Panc1 (cell line): ENCODE measurements at regions not wholly inside any gene's neighbourhood (a gene's known extent, or its start where the extent isn't known, plus 50 kb on each side); places are given as distances from the start of the nearest gene placed in this dataset.

Source experiments
- ATAC-seq: fragments of 200-7000 bp; cut with Tn5 transposase; 2 replicates; pipeline ENCODE4 v1.9.1; 2020; ENCODE audit warnings: mild to moderate bottlenecking, moderate library complexity
- BruUV-seq: library from RNA; stranded (reverse); fragments of 400-500 nt; replicated peaks from 2 replicates; lab custom pipeline; 2021; lab: Mats Ljungman, UMichigan
- CTCF ChIA-PET: fragments of 300-600 bp; sonication (Branson Sonifier 250); formaldehyde crosslinking; loops from one replicate; lab custom pipeline; 2022; ENCODE audit warnings: antibody characterized with exemption; lab: Charles Lee
- POLR2A ChIA-PET: fragments of 300-600 bp; sonication (Branson Sonifier 250); formaldehyde crosslinking; loops from one replicate; lab custom pipeline; 2022; ENCODE audit warnings: antibody characterized with exemption; lab: Charles Lee
- DNase-seq: peaks from one replicate; pipeline ENCODE4 v3.0.0-alpha.2; 2010; ENCODE audit warnings: low read depth, low spot score
- H3K27ac ChIP-seq: 2 replicates; pipeline ENCODE4 v1.5.1; 2011; ENCODE audit warnings: mild to moderate bottlenecking, low read length, inconsistent platforms
- H3K27me3 ChIP-seq: fragments of 200-500 bp; sonication (Bioruptor generic); 2 replicates; pipeline ENCODE4 v1.6.0; 2014; ENCODE audit warnings: low read length, inconsistent platforms; ENCODE audit not compliant: control insufficient read depth, insufficient read depth
- H3K36me3 ChIP-seq: fragments of 200-500 bp; sonication (Bioruptor generic); 2 replicates; pipeline ENCODE4 v1.5.1; 2014; ENCODE audit warnings: inconsistent platforms, mild to moderate bottlenecking, low read length, moderate library complexity; ENCODE audit not compliant: control insufficient read depth, insufficient read depth
- H3K4me1 ChIP-seq: 2 replicates; pipeline ENCODE4 v1.5.1; 2011; ENCODE audit warnings: inconsistent platforms, mild to moderate bottlenecking, low read length, moderate library complexity; ENCODE audit not compliant: control insufficient read depth, insufficient read depth
- H3K4me3 ChIP-seq, 2 experiments: 2 replicates each; pipeline ENCODE4 v1.5.1; 2011 to 2012; ENCODE audit warnings: low read depth in 2 of 2, low read length in 2 of 2, mild to moderate bottlenecking in 2 of 2, inconsistent platforms in 1 of 2, moderate library complexity in 1 of 2
- H3K9me3 ChIP-seq: fragments of 200-500 bp; sonication (Bioruptor generic); 2 replicates; pipeline ENCODE4 v1.5.1; 2014; ENCODE audit warnings: low read depth, mild to moderate bottlenecking, inconsistent platforms, low read length, moderate library complexity; ENCODE audit not compliant: control insufficient read depth, insufficient read depth
- POLR2AphosphoS5 ChIP-seq: IDR thresholded peaks from 2 replicates; pipeline ENCODE4 v1.6.1; 2012; ENCODE audit warnings: mild to moderate bottlenecking, low read depth, low read length, moderate library complexity
- SIN3A ChIP-seq: IDR thresholded peaks from 2 replicates; pipeline ENCODE4 v1.6.1; 2012; ENCODE audit warnings: low read depth, mild to moderate bottlenecking, low read length, moderate library complexity, borderline replicate concordance; ENCODE audit not compliant: insufficient read depth
- TCF7L2 ChIP-seq: IDR thresholded peaks from 2 replicates; pipeline ENCODE4 v1.6.1; 2011; ENCODE audit warnings: mild to moderate bottlenecking, low read depth, low read length, inconsistent platforms
- in situ Hi-C: cut with HindIII; loops from 2 replicates; pipeline ENCODE4 v1.10.0; 2016; ENCODE audit warnings: low sequenced_read_pairs, low pct_unique_long_range_greater_than_20kb
- intact Hi-C: fragments of 100-400 bp; cut with micrococcal nuclease; formaldehyde crosslinking; loops from one replicate; pipeline ENCODE4 v1.10.0; 2022; ENCODE audit not compliant: unreplicated experiment
- TF ChIP-seq, protein P1 (sequence below), 2 experiments: IDR thresholded peaks; 2 replicates each; pipeline ENCODE4 v1.6.1; 2011 to 2012; ENCODE audit warnings: low read depth in 2 of 2, control low read depth in 1 of 2, low read length in 1 of 2, mild to moderate bottlenecking in 1 of 2, moderate library complexity in 1 of 2; ENCODE audit not compliant: insufficient read depth in 1 of 2
- TF ChIP-seq, protein P2 (sequence below): fragments of 450-650 bp; IDR thresholded peaks from 2 replicates; pipeline ENCODE4 v1.5.1; 2017; ENCODE audit warnings: mild to moderate bottlenecking

DNA sequence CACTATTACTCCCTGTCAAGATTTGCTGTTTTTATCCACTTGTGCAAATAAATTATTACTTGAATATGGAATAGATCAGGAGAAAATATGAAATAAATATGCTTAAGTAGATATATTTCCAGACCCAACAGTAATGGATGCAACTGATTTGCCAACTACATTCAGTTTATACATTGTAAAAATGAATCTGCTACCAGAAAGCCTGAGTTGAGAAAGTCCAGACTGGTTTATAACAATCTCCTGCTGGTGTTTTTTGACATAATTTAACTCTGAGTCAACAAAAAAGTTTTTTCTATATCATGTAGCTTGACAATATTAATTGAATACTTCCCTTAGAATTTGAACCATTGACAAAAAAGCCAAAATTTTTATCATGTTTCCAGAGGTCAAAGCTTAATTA lies 265.8 kb upstream of the SEMA3D start:
- no peak overlapping the region for H3K4me3 ChIP-seq
- H3K4me1 ChIP-seq, result no peaks in the 10 kb centered on the region
- ATAC-seq, result no peak
- CTCF ChIA-PET, result no interaction called here
- DNase-seq, result no peak
- H3K27ac ChIP-seq, result no peak overlapping the region
- TF ChIP-seq POLR2AphosphoS5 (no peak), SIN3A (no peak), TCF7L2 (no peak)
- TF ChIP-seq, protein P1, sequence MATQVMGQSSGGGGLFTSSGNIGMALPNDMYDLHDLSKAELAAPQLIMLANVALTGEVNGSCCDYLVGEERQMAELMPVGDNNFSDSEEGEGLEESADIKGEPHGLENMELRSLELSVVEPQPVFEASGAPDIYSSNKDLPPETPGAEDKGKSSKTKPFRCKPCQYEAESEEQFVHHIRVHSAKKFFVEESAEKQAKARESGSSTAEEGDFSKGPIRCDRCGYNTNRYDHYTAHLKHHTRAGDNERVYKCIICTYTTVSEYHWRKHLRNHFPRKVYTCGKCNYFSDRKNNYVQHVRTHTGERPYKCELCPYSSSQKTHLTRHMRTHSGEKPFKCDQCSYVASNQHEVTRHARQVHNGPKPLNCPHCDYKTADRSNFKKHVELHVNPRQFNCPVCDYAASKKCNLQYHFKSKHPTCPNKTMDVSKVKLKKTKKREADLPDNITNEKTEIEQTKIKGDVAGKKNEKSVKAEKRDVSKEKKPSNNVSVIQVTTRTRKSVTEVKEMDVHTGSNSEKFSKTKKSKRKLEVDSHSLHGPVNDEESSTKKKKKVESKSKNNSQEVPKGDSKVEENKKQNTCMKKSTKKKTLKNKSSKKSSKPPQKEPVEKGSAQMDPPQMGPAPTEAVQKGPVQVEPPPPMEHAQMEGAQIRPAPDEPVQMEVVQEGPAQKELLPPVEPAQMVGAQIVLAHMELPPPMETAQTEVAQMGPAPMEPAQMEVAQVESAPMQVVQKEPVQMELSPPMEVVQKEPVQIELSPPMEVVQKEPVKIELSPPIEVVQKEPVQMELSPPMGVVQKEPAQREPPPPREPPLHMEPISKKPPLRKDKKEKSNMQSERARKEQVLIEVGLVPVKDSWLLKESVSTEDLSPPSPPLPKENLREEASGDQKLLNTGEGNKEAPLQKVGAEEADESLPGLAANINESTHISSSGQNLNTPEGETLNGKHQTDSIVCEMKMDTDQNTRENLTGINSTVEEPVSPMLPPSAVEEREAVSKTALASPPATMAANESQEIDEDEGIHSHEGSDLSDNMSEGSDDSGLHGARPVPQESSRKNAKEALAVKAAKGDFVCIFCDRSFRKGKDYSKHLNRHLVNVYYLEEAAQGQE (IDR thresholded peaks at IDR 0.05; ENCODE audit: insufficient read depth in 1 of 2, low read depth in 2 of 2, low read length in 1 of 2), result no peak
- TF ChIP-seq, protein P2, sequence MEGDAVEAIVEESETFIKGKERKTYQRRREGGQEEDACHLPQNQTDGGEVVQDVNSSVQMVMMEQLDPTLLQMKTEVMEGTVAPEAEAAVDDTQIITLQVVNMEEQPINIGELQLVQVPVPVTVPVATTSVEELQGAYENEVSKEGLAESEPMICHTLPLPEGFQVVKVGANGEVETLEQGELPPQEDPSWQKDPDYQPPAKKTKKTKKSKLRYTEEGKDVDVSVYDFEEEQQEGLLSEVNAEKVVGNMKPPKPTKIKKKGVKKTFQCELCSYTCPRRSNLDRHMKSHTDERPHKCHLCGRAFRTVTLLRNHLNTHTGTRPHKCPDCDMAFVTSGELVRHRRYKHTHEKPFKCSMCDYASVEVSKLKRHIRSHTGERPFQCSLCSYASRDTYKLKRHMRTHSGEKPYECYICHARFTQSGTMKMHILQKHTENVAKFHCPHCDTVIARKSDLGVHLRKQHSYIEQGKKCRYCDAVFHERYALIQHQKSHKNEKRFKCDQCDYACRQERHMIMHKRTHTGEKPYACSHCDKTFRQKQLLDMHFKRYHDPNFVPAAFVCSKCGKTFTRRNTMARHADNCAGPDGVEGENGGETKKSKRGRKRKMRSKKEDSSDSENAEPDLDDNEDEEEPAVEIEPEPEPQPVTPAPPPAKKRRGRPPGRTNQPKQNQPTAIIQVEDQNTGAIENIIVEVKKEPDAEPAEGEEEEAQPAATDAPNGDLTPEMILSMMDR, result no peak
- H3K27me3 ChIP-seq, result no peaks in the 10 kb centered on the region
- intact Hi-C loops, result no loop called here
- in situ Hi-C loops, result no loop called here
- no peaks in the 10 kb centered on the region for H3K9me3 ChIP-seq
- BruUV-seq, result no TSS peak
- POLR2A ChIA-PET, result no interaction called here
- no peaks in the 10 kb centered on the region for H3K36me3 ChIP-seq

DNA sequence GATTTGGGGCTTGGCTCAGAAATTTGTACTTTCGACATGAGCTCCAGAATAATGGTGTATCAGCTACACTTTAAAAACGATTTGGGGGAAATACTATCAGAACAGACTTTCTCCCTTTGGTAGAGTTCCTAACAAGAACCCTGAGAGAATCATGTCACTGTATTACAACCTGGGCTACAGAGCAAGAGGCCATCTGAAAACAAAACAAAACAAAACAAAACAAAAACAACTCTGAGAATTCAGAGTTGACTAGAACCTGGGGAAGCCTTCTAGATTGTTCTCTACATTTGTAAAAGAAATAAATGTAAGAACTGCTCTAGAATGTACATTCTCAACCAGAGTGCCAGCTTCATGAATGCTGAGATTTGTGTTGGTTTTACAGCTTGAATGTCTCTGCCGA lies 262.6 kb upstream of the SEMA3D start:
- no peak for ATAC-seq

More for the DNA sequence above, 262.6 kb upstream of the SEMA3D start:
- TF ChIP-seq, protein P1 (IDR thresholded peaks at IDR 0.05; ENCODE audit: insufficient read depth in 1 of 2, low read depth in 2 of 2, low read length in 1 of 2), result no peak
- TF ChIP-seq TCF7L2, result no peak
- no peak for TF ChIP-seq POLR2AphosphoS5
- no peak for TF ChIP-seq SIN3A
- TF ChIP-seq, protein P2, result no peak
- in situ Hi-C loops (no loop called here), intact Hi-C loops (no loop called here)
- no TSS peak for BruUV-seq
- H3K36me3 ChIP-seq, result no peaks in the 10 kb centered on the region
- no peak overlapping the region for H3K27ac ChIP-seq
- no peak overlapping the region for H3K4me3 ChIP-seq
- ChIA-PET POLR2A (no interaction called here), CTCF (no interaction called here)
- DNase-seq, result no peak
- no peaks in the 10 kb centered on the region for H3K9me3 ChIP-seq
- H3K4me1 ChIP-seq, result no peaks in the 10 kb centered on the region
- H3K27me3 ChIP-seq, result no peaks in the 10 kb centered on the region
